Activated CD4-positive, alpha-beta memory T cell treated with anti-CD3 and anti-CD28 coated beads for 36 hours (primary cell): ENCODE measurements at regions not wholly inside any gene's neighbourhood (a gene's known extent, or its start where the extent isn't known, plus 50 kb on each side); places are given as distances from the start of the nearest gene placed in this dataset.

Experiments used
- CTCF ChIA-PET: fragments of 350-600 bp; sonication (Branson Sonifier 250); formaldehyde crosslinking; loops from one replicate; lab custom pipeline; 2021; ENCODE audit warnings: antibody characterized with exemption, inconsistent platforms; lab: Charles Lee
- POLR2A ChIA-PET: fragments of 350-600 bp; sonication (Branson Sonifier 250); formaldehyde crosslinking; loops from one replicate; lab custom pipeline; 2021; ENCODE audit warnings: antibody characterized with exemption; lab: Charles Lee
- DNase-seq: peaks from one replicate; pipeline ENCODE4 v3.0.0-alpha.2; 2020
- H3K27ac Mint-ChIP-seq: one replicate; pipeline ENCODE4 v1.8.0; 2021; ENCODE audit warnings: mixed read lengths
- H3K27me3 Mint-ChIP-seq: one replicate; pipeline ENCODE4 v1.8.0; 2021; ENCODE audit warnings: mixed read lengths
- H3K36me3 Mint-ChIP-seq: one replicate; pipeline ENCODE4 v1.8.0; 2021; ENCODE audit warnings: mixed read lengths
- H3K4me1 Mint-ChIP-seq: one replicate; pipeline ENCODE4 v1.8.0; 2021; ENCODE audit warnings: low read depth, mixed read lengths
- H3K4me3 Mint-ChIP-seq: one replicate; pipeline ENCODE4 v1.8.0; 2021; ENCODE audit warnings: mild to moderate bottlenecking, mixed read lengths
- H3K9me3 Mint-ChIP-seq: one replicate; pipeline ENCODE4 v1.8.0; 2021; ENCODE audit warnings: mixed read lengths
- intact Hi-C: fragments of 100-400 bp; cut with micrococcal nuclease; formaldehyde crosslinking; loops from one replicate; pipeline ENCODE4 v1.15.1; 2023

- CTCF ChIA-PET, result no interaction called here
- POLR2A ChIA-PET, result no interaction called here
- Mint-ChIP-seq H3K27me3 (peaks cover 6% of the 10 kb centered on the region), H3K27ac (no peak overlapping the region), H3K4me3 (no peak overlapping the region), H3K4me1 (no peaks in the 10 kb centered on the region), H3K9me3 (no peaks in the 10 kb centered on the region), H3K36me3 (no peaks in the 10 kb centered on the region)
- intact Hi-C loops, result no loop called here
- no peak for DNase-seq
Observed at GRCh38 chr1:209267968-209268367, 315.5 kb upstream of the CAMK1G start.

GRCh38 chr1:209268479-209268878, 315.0 kb upstream of the CAMK1G start:
- no peak for DNase-seq
- H3K9me3 Mint-ChIP-seq, result no peaks in the 10 kb centered on the region
- H3K36me3 Mint-ChIP-seq, result no peaks in the 10 kb centered on the region
- no peaks in the 10 kb centered on the region for H3K4me1 Mint-ChIP-seq
- H3K27ac Mint-ChIP-seq, result no peak overlapping the region
- ChIA-PET CTCF (no interaction called here), POLR2A (no interaction called here)
- no peak overlapping the region for H3K4me3 Mint-ChIP-seq
- intact Hi-C loops, result no loop called here
- peaks cover 6% of the 10 kb centered on the region for H3K27me3 Mint-ChIP-seq

DNA sequence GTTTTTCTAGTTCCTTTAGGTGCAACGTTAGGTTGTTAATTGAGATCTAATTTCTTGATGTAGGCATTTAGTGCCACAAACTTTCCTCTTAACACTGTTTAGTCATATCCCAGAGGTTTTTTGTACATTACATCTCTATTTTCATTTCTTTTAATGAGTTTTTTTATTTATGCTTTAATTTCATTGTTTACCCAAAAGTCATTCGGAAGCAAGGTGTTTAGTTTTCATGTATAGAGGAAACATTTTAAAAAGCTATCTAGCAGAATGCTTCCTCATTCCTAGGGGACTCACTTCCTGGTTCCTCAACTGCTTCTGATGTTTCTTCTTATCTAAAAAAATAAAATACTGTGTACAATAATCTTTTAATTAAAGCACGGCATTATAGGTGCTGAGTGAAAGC, 307.2 kb upstream of the CAMK1G start:
- Mint-ChIP-seq H3K27ac (no peak overlapping the region), H3K9me3 (no peaks in the 10 kb centered on the region), H3K4me1 (no peaks in the 10 kb centered on the region), H3K4me3 (no peak overlapping the region), H3K27me3 (no peaks in the 10 kb centered on the region), H3K36me3 (no peaks in the 10 kb centered on the region)
- intact Hi-C loops, result no loop called here
- ChIA-PET POLR2A (no interaction called here), CTCF (no interaction called here)
- DNase-seq, result no peak

DNA sequence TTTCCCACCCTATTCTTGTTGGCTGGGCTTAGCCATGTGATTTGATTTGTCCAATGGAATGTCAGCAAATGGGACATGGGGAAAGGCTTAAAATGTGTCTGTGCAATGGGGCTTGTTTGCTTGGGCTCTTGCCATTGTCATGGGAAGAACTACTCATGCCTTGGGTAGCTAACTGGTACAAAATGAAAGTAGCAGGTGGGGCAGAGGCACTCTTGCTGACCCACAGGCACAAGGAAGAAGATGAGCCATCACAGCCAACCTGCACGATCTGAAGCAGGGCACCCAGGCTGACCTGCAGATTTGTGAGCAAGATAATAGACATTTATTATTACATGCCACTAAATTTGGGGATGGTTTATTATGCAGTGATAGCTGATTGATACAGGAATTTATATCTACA, 305.9 kb upstream of the CAMK1G start:
- H3K4me3 Mint-ChIP-seq, result no peak overlapping the region
- no peaks in the 10 kb centered on the region for H3K27me3 Mint-ChIP-seq
- CTCF ChIA-PET, result interaction anchor here (1.5 kb wide), 1 partner anchor 29 kb away, joined by 4 read pairs; no protein-coding TSS in a partner anchor
- no peak for DNase-seq
- no peaks in the 10 kb centered on the region for H3K9me3 Mint-ChIP-seq
- H3K4me1 Mint-ChIP-seq, result no peaks in the 10 kb centered on the region
- H3K27ac Mint-ChIP-seq, result no peak overlapping the region
- POLR2A ChIA-PET, result no interaction called here
- no peaks in the 10 kb centered on the region for H3K36me3 Mint-ChIP-seq
- intact Hi-C loops, result no loop called here

DNA sequence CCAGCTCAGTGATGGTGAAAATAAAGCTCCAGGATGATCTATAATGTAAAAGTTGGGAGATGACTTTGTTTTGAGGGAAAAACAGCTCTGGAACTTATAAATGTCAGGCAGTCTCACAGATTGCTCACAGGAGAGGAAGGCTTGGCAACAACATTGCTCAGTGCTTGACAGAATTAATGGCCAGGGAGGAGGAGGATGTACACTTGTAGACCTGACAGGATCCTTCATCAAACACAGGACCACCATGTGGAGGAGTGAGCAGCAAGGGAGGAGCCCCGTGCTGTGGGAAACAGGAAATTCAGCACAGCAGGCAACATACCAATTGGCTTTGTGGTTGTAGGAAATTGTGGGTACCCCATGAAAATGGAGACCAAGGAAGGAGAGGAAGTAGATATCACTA, 291.8 kb upstream of the CAMK1G start:
- CTCF ChIA-PET, result interaction anchor here (0.6 kb wide), 1 partner anchor 274 kb away, joined by 3 read pairs; no protein-coding TSS in a partner anchor
- POLR2A ChIA-PET, result no interaction called here
- intact Hi-C loops, result loop anchor here (5.0 kb wide), 1 partner anchor 314 kb away; no protein-coding TSS in a partner anchor
- Mint-ChIP-seq H3K27me3 (peaks cover 3% of the 10 kb centered on the region), H3K4me3 (no peak overlapping the region), H3K4me1 (no peaks in the 10 kb centered on the region), H3K36me3 (no peaks in the 10 kb centered on the region), H3K27ac (no peak overlapping the region), H3K9me3 (no peaks in the 10 kb centered on the region)
- DNase-seq, result no peak

GRCh38 chr1:209302779-209303568, 280.5 kb upstream of the CAMK1G start:
- H3K4me3 Mint-ChIP-seq, result no peak overlapping the region
- POLR2A ChIA-PET, result no interaction called here

DNA sequence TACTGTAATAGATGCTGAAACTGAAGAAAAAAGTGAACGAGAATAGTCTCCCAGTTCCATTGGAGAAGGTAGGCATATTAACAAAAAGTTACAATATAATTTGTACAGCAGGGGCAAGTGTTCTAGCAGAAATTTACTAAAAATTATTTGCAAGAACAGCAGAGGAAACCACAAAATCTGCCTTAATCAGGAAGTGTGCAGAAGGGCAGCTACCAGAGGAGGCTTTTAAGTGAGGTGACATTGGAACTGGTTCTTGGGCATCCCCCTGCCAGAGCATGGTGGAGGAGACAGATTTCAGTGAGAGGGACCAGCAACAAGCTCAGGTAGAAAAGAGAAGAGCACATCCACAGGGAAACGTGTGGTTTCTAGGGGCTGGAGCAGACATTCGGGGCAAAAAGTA, 279.3 kb upstream of the CAMK1G start:
- Mint-ChIP-seq H3K27ac (no peak overlapping the region), H3K36me3 (no peaks in the 10 kb centered on the region), H3K4me3 (no peak overlapping the region), H3K9me3 (no peaks in the 10 kb centered on the region), H3K4me1 (no peaks in the 10 kb centered on the region), H3K27me3 (peaks cover 12% of the 10 kb centered on the region)
- ChIA-PET CTCF (no interaction called here), POLR2A (no interaction called here)
- no peak for DNase-seq
- intact Hi-C loops, result no loop called here

More at GRCh38 chr1:209302779-209303568, 280.5 kb upstream of the CAMK1G start:
- intact Hi-C loops, result no loop called here
- H3K9me3 Mint-ChIP-seq, result no peaks in the 10 kb centered on the region
- H3K4me1 Mint-ChIP-seq, result no peaks in the 10 kb centered on the region
- DNase-seq, result no peak
- no peak overlapping the region for H3K27ac Mint-ChIP-seq
- CTCF ChIA-PET, result no interaction called here
- H3K36me3 Mint-ChIP-seq, result no peaks in the 10 kb centered on the region
- peaks cover 12% of the 10 kb centered on the region for H3K27me3 Mint-ChIP-seq

DNA sequence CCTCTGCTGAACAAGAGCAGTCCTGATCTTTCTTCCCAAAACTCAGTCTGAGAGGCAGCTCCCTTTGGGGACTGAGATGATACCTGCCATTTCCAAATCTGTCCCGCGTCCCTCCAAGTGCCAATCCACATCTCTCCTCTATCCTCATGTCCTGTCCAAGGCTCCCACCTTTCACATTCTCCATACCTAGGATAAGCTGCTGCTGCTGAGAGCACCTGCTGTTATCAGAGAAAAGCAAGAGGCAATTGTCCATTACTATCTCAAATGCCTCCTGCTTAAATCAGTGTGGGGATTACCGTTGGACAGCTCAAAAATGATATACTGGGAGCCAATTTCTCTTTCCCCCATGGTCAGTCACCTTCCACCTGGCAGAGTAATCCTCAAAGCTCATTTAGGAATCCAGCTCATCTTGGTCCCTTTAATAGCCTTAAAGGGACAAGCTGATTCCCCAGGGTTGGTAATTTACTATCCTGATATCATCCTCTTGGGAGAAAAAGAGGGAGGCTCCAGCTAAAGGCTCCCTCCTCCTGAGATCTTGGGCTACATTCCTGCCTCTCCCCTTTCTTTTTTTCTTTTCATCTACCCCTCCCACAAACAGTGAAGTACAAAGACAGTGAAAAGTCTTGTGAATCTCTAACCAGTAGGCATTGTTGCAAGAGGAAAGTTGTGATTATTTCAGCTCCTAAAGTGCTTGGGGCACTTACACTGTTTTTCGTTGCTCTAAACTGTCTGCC, 278.1 kb upstream of the CAMK1G start:
- H3K4me3 Mint-ChIP-seq, result no peak overlapping the region
- H3K36me3 Mint-ChIP-seq, result no peaks in the 10 kb centered on the region
- ChIA-PET POLR2A (no interaction called here), CTCF (no interaction called here)
- no peaks in the 10 kb centered on the region for H3K4me1 Mint-ChIP-seq
- no peak for DNase-seq
- intact Hi-C loops, result no loop called here
- H3K27ac Mint-ChIP-seq, result no peak overlapping the region
- no peaks in the 10 kb centered on the region for H3K9me3 Mint-ChIP-seq
- H3K27me3 Mint-ChIP-seq, result peaks cover 12% of the 10 kb centered on the region

DNA sequence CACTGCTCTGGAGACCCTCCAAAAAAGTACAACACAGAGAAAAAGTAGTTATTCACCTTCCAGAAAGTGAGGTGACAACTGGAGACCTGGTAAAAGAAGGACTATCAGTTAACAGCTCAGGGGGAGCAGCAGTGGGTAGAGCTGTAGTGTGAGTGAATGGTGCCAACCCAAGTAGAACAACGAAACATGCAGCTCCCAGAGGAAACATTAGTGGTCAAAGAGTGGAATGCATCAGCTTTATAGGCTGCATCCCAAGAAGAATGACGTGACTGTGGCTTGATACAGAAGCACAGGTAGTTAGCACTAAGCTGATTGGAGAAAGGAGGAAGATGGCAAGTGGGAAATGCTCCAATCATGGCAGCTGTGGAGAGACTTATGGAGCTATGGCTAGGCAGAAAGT, 275.7 kb upstream of the CAMK1G start:
- H3K27me3 Mint-ChIP-seq, result peaks cover 9% of the 10 kb centered on the region
- no peak for DNase-seq
- ChIA-PET CTCF (no interaction called here), POLR2A (no interaction called here)
- H3K27ac Mint-ChIP-seq, result no peak overlapping the region
- H3K4me3 Mint-ChIP-seq, result no peak overlapping the region
- no peaks in the 10 kb centered on the region for H3K4me1 Mint-ChIP-seq
- H3K9me3 Mint-ChIP-seq, result no peaks in the 10 kb centered on the region
- intact Hi-C loops, result no loop called here
- no peaks in the 10 kb centered on the region for H3K36me3 Mint-ChIP-seq

- no peaks in the 10 kb centered on the region for H3K36me3 Mint-ChIP-seq
- ChIA-PET POLR2A (no interaction called here), CTCF (interaction anchor here (0.6 kb wide), 1 partner anchor 588 kb away, joined by 3 read pairs; no protein-coding TSS in a partner anchor)
Observed at GRCh38 chr1:209309198-209309597, 274.3 kb upstream of the CAMK1G start.

DNA sequence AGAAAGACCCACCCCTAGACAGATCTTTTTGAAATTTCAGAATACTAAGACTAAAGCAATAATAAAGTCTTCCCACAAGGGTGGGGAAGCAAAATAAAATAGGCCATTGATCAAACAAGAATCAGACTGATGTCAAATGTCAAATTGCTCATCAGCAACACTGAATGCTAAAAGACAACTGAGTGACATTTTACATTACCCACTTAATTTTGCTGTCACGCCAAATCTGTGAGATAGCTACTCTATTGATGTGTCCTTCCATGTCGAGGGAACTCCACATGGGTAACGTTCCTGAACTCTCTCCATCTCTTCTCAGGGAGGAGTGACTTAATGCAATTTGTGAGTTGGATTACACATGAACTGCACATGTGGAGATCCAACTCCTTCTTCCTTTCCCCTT, 271.7 kb upstream of the CAMK1G start:
- CTCF ChIA-PET, result no interaction called here
- POLR2A ChIA-PET, result no interaction called here
- Mint-ChIP-seq H3K4me1 (no peaks in the 10 kb centered on the region), H3K27ac (no peak overlapping the region), H3K27me3 (no peaks in the 10 kb centered on the region), H3K36me3 (no peaks in the 10 kb centered on the region), H3K9me3 (no peaks in the 10 kb centered on the region), H3K4me3 (no peak overlapping the region)
- no peak for DNase-seq
- intact Hi-C loops, result no loop called here

More at GRCh38 chr1:209309198-209309597, 274.3 kb upstream of the CAMK1G start:
- Mint-ChIP-seq H3K4me1 (no peaks in the 10 kb centered on the region), H3K27me3 (peaks cover 5% of the 10 kb centered on the region), H3K9me3 (no peaks in the 10 kb centered on the region), H3K27ac (no peak overlapping the region), H3K4me3 (no peak overlapping the region)
- no peak for DNase-seq
- intact Hi-C loops, result no loop called here

DNA sequence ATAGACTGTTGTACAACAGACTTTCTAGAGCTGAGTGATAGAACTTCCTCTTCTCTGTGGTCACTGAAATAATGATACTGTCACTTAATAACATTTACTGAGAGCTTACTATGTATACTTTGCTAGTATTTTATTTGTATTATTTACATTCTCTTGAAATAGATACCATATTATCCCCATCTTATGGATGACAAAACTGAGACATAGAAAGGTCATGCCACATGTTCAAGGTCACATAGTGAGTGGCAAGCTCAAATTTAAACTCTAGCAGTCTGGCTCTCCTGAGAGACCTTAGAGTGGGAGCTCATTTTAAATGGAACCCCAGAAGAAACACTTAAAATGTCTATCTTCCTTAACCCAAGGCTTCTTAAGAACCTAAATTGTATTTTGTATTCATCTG, 266.6 kb upstream of the CAMK1G start:
- POLR2A ChIA-PET, result no interaction called here
- no peaks in the 10 kb centered on the region for H3K36me3 Mint-ChIP-seq
- CTCF ChIA-PET, result interaction anchor here (0.8 kb wide), 1 partner anchor 67 kb away, joined by 4 read pairs; no protein-coding TSS in a partner anchor

More for the DNA sequence above, 266.6 kb upstream of the CAMK1G start:
- no peaks in the 10 kb centered on the region for H3K27me3 Mint-ChIP-seq
- intact Hi-C loops, result no loop called here
- DNase-seq, result no peak
- no peak overlapping the region for H3K27ac Mint-ChIP-seq
- no peak overlapping the region for H3K4me3 Mint-ChIP-seq
- peaks cover 4% of the 10 kb centered on the region for H3K9me3 Mint-ChIP-seq
- no peaks in the 10 kb centered on the region for H3K4me1 Mint-ChIP-seq
